ENCODE measurements at regions not wholly inside any gene's neighbourhood (a gene's known extent, or its start where the extent isn't known, plus 50 kb on each side); places are given as distances from the start of the nearest gene placed in this dataset.

DNA sequence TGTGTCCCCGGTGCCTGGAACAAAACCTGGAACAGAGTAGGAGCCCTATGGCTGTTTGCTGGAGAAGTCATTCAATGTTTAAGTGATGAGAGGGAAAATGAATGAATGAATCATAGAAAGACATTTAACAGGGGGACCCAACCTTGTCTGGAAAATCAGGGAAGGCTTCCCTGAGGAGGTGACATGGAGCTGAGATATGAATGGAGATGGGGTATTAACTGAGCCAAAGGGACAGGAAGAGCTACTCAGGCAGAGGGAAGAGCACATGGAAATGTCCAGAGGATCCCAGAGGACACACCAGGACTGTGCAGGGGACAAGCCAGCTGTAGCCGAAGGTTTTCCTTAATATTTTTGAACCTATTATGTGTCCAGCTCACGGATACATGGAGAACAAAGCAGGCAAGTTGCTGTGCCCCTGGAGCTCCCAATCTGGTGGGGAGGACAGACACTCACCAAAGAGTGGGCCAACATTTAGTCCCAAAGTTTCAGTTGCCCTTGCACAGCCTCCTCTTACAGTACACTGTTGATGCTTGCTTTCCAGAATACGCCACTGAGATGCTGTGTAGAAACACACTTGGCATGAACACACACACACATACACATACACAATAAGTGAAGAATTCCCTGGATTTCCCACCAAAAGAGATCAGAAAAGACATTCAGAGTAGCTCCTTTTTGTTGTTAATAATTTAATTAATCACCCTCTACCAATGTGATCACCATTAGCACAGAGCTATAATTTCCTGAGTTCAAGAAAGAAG lies 77.0 kb upstream of the PTPN1 start:
- TF ChIP-seq CTCF (IDR thresholded peaks at IDR 0.05; ENCODE audit: low read depth, low read length) (no peak), EZH2phosphoT487 (IDR thresholded peaks at IDR 0.05; ENCODE audit: low read depth) (no peak)
